GM19043 (cell line): ENCODE measurements at regions not wholly inside any gene's neighbourhood (a gene's known extent, or its start where the extent isn't known, plus 50 kb on each side); places are given as distances from the start of the nearest gene placed in this dataset.
"Not testable (repeated sequence)": the region's sequence is repeated elsewhere in the genome, so short reads cannot be mapped to it uniquely, and the experiment has no call there.

Source experiments
- ATAC-seq: cut with Tn5 transposase; IDR thresholded peaks from one replicate; pipeline ENCODE4 v1.9.1; 2021; ENCODE audit warnings: low read depth; ENCODE audit not compliant: unreplicated experiment

- ATAC-seq = no peak
Measured at GRCh38 chr6:8181160-8181881, 79.0 kb upstream of the EEF1E1 start.

DNA sequence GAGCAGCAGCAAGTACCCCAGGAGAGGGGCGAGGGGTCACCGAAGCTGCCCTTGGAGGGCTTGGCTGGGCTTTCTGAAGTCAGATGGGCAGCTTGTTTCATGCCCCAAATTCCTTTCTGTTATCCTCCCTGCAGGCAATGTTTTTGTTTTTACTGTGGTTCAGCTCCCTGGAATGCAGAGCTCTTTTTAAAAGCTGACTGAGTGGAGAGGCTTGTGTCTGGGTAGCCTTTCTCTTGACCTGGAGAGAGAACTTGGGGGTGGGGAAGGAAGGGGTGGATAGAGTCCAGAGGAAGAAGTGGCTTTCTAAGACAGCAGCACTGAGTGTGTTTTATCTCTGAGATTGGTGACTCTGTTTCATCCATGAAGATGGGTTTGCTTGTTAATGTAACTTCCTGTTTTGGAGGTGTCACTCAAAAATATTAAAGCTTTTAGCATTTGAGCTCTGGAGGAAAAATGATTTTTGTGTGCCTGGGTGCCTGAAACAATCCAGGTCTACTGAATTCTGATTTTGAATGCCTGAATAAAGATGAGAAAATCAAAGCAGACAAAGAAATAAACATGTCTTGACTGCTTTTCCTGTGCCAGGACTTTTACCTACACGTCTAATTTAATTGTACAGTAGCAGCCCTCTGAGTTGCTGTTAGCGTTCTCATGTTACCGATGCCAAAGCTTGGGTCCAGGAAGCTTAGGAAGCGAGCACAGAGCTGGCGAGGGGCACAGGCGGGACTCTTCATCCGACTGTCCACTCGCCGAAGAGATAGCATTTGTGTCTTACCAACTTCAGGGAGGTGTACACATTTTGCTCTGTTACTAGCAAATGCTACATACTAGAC is 78.2 kb upstream of the EEF1E1 start:
- no peak for ATAC-seq

GRCh38 chr6:8177721-8178120 is 75.4 kb upstream of the EEF1E1 start:
- ATAC-seq = no peak

- no peak for ATAC-seq
Measured at GRCh38 chr6:8175046-8175777, 72.9 kb upstream of the EEF1E1 start.

GRCh38 chr6:8174571-8174970 is 72.2 kb upstream of the EEF1E1 start:
- ATAC-seq = no peak

GRCh38 chr6:8172530-8172929 is 70.2 kb upstream of the EEF1E1 start:
- no peak for ATAC-seq

- ATAC-seq = no peak
Measured at GRCh38 chr6:8170754-8171153, 68.4 kb upstream of the EEF1E1 start.

GRCh38 chr6:8170245-8170644 is 67.9 kb upstream of the EEF1E1 start:
- ATAC-seq = no peak

- no peak for ATAC-seq
Measured at GRCh38 chr6:8166156-8166555, 63.8 kb upstream of the EEF1E1 start.

DNA sequence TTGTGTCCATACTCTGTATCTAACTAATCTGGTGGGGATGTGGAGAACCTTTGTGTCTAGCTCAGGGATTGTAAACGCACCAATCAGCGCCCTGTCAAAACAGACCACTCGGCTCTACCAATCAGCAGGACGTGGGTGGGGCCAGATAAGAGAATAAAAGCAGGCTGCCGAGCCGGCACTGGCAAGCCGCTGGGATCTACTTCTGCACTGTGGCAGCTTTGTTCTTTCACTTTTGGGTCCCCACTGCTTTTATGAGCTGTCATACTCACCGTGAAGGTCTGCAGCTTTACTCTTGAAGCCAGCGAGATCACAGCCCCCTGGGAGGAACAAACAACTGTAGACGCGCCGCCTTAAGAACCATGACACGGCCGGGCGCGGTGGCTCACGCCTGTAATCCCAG is 62.7 kb upstream of the EEF1E1 start:
- not testable (repeated sequence) for ATAC-seq

- not testable (repeated sequence) for ATAC-seq
Measured at GRCh38 chr6:8164281-8164680, 61.9 kb upstream of the EEF1E1 start.

DNA sequence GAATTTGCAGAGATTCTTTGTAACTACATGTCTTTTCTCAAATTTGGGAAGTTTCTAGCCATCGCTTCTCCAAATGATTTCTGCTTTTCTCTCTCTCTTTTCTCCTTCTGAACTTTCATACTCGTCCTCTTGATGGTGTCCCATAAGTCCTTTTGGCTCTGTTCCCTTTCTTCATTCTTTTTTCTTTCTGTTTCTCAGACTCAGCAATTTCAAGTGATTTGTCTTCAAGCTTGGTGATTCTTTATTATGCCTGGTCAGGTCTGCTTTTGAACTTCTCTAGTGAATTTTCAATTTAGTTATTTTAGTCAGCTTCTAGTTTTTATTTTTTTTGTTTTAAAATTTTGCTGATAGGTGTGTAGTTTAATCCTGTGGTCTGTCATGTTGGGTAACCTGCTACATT is 57.6 kb upstream of the EEF1E1 start:
- ATAC-seq = no peak

GRCh38 chr6:8157839-8158238 is 55.5 kb upstream of the EEF1E1 start:
- ATAC-seq = no peak

- no peak for ATAC-seq
Measured at GRCh38 chr6:8155259-8156012, 53.1 kb upstream of the EEF1E1 start.
